ENCODE measurements at regions not wholly inside any gene's neighbourhood (a gene's known extent, or its start where the extent isn't known, plus 50 kb on each side); places are given as distances from the start of the nearest gene placed in this dataset.

DNA sequence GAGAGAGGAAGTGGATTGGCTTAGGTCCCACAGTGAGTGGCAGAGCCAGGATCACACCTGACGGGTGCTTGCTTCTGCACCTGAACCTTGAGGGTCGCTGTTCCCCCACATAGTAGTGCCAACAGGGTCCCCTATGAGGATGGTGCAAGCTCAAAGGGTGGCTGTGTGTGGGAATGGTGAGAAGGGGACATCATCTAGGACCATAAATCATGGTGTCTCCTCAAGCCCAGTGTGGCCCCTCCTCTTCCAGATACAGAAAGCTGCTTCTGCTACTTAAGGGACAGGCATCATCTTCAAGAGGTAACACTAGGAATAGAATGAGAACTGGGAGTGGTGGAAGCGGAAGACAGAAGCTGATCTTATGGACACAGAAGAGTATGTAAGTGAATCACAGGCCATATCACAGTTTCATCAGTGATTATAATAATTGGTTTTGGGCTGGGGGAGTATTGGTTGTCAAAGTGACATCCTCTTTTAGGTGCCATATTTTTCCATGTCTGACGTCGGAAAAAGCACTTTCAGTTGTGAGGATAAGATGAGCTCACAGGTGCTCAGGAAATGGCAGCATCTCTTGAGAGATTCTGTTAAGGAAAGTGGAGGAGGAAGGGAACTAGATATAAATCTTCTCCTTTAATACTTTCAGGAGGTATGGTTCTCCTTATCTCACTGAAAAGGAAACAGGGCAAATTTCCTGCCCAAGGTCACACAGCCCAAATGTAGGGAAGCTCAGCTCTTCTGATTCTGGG lies 83.2 kb upstream of the HNF1B start:
- TF ChIP-seq YY1 (IDR thresholded peaks at IDR 0.05; ENCODE audit: low read depth) (no peak), CEBPB (IDR thresholded peaks at IDR 0.05) (no peak), ZBTB7A (IDR thresholded peaks at IDR 0.05; ENCODE audit: low read depth) (no peak), EP300 (IDR thresholded peaks at IDR 0.05; ENCODE audit: borderline replicate concordance) (no peak), CREB1 (IDR thresholded peaks at IDR 0.05; ENCODE audit: low read depth) (no peak), EGR1 (IDR thresholded peaks at IDR 0.05) (no peak), RAD21 (IDR thresholded peaks at IDR 0.05; ENCODE audit: low read depth) (no peak), TAF1 (IDR thresholded peaks at IDR 0.05; ENCODE audit: low read depth) (no peak), USF1 (IDR thresholded peaks at IDR 0.05) (no peak), MAX (IDR thresholded peaks at IDR 0.05) (no peak), TEAD4 (IDR thresholded peaks at IDR 0.05) (no peak), NFIC (IDR thresholded peaks at IDR 0.05) (no peak), FOXM1 (IDR thresholded peaks at IDR 0.05; ENCODE audit: borderline replicate concordance, low read depth) (no peak)
- TF ChIP-seq, protein P1, sequence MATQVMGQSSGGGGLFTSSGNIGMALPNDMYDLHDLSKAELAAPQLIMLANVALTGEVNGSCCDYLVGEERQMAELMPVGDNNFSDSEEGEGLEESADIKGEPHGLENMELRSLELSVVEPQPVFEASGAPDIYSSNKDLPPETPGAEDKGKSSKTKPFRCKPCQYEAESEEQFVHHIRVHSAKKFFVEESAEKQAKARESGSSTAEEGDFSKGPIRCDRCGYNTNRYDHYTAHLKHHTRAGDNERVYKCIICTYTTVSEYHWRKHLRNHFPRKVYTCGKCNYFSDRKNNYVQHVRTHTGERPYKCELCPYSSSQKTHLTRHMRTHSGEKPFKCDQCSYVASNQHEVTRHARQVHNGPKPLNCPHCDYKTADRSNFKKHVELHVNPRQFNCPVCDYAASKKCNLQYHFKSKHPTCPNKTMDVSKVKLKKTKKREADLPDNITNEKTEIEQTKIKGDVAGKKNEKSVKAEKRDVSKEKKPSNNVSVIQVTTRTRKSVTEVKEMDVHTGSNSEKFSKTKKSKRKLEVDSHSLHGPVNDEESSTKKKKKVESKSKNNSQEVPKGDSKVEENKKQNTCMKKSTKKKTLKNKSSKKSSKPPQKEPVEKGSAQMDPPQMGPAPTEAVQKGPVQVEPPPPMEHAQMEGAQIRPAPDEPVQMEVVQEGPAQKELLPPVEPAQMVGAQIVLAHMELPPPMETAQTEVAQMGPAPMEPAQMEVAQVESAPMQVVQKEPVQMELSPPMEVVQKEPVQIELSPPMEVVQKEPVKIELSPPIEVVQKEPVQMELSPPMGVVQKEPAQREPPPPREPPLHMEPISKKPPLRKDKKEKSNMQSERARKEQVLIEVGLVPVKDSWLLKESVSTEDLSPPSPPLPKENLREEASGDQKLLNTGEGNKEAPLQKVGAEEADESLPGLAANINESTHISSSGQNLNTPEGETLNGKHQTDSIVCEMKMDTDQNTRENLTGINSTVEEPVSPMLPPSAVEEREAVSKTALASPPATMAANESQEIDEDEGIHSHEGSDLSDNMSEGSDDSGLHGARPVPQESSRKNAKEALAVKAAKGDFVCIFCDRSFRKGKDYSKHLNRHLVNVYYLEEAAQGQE (IDR thresholded peaks at IDR 0.05; ENCODE audit: low read depth), result no peak

Data from Ishikawa (cell line).